ENCODE measurements at regions not wholly inside any gene's neighbourhood (a gene's known extent, or its start where the extent isn't known, plus 50 kb on each side); places are given as distances from the start of the nearest gene placed in this dataset.

DNA sequence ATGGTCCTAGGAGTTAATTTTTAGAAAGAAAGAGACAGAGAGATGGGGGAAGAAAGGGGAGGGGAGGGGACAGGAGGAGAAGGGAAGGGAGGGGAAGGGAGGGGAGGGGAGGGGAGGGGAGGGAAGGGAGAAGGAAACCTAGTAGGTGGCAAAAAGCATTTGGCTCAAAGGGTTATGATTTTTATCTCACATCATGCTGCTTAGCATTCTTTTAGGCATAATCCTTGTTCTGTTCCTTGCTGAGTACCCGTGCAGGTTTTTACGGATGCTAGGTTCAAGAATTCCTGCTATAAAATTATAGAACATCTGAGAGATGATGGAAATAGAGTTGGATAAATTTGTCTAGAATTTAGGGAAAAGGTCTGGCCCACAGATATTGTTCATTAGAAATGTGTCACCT is 132.4 kb upstream of the PRSS1 start:
- TF ChIP-seq, protein P1, sequence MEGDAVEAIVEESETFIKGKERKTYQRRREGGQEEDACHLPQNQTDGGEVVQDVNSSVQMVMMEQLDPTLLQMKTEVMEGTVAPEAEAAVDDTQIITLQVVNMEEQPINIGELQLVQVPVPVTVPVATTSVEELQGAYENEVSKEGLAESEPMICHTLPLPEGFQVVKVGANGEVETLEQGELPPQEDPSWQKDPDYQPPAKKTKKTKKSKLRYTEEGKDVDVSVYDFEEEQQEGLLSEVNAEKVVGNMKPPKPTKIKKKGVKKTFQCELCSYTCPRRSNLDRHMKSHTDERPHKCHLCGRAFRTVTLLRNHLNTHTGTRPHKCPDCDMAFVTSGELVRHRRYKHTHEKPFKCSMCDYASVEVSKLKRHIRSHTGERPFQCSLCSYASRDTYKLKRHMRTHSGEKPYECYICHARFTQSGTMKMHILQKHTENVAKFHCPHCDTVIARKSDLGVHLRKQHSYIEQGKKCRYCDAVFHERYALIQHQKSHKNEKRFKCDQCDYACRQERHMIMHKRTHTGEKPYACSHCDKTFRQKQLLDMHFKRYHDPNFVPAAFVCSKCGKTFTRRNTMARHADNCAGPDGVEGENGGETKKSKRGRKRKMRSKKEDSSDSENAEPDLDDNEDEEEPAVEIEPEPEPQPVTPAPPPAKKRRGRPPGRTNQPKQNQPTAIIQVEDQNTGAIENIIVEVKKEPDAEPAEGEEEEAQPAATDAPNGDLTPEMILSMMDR (IDR thresholded peaks at IDR 0.05): no peak
- TF ChIP-seq ZFX (IDR thresholded peaks at IDR 0.05; ENCODE audit: borderline replicate concordance): no peak

Data from 22Rv1 (cell line).